WTC11 (cell line): ENCODE measurements at regions not wholly inside any gene's neighbourhood (a gene's known extent, or its start where the extent isn't known, plus 50 kb on each side); places are given as distances from the start of the nearest gene placed in this dataset.

ENCODE experiments used
- ATAC-seq: fragments of 200-7000 bp; cut with Tn5 transposase; 2 replicates; pipeline ENCODE4 v1.10.0; 2021; ENCODE audit warnings: mild to moderate bottlenecking, moderate library complexity
- CTCF ChIA-PET: fragments of 300-600 bp; sonication (Branson Sonifier 250); formaldehyde crosslinking; loops from one replicate; lab custom pipeline; 2021; ENCODE audit warnings: antibody characterized with exemption; lab: Charles Lee
- POLR2A ChIA-PET: fragments of 350-600 bp; sonication (Branson Sonifier 250); formaldehyde crosslinking; loops from one replicate; lab custom pipeline; 2021; ENCODE audit warnings: antibody characterized with exemption; lab: Charles Lee
- DNase-seq: peaks from one replicate; pipeline ENCODE4 v3.0.0; 2021; ENCODE audit warnings: low spot score
- H3K27ac Mint-ChIP-seq: 2 replicates; pipeline ENCODE4 v1.8.0; 2021; ENCODE audit warnings: mixed read lengths
- H3K27me3 Mint-ChIP-seq: 2 replicates; pipeline ENCODE4 v1.8.0; 2021; ENCODE audit warnings: low read depth, mild to moderate bottlenecking, moderate library complexity, mixed read lengths
- H3K36me3 Mint-ChIP-seq: 2 replicates; pipeline ENCODE4 v1.8.0; 2021; ENCODE audit warnings: mixed read lengths
- H3K4me1 Mint-ChIP-seq: 2 replicates; pipeline ENCODE4 v1.8.0; 2022; ENCODE audit warnings: mixed read lengths
- H3K4me3 Mint-ChIP-seq: 2 replicates; pipeline ENCODE4 v1.8.0; 2021; ENCODE audit warnings: mild to moderate bottlenecking, moderate library complexity, mixed read lengths
- H3K9me3 Mint-ChIP-seq: 2 replicates; pipeline ENCODE4 v1.8.0; 2021; ENCODE audit warnings: mixed read lengths
- ATF6 ChIP-seq: sonication (generic); formaldehyde crosslinking; IDR thresholded peaks from 2 replicates; pipeline ENCODE4 v1.8.1; 2023; ENCODE audit warnings: mild to moderate bottlenecking, missing genetic modification reagents
- GABPB1 ChIP-seq: sonication (generic); formaldehyde crosslinking; IDR thresholded peaks from 2 replicates; pipeline ENCODE4 v1.8.1; 2023; ENCODE audit warnings: mild to moderate bottlenecking, missing genetic modification reagents
- GRHL2 ChIP-seq: fragments of 250-450 bp; sonication (Bioruptor Pico); IDR thresholded peaks from 2 replicates; pipeline ENCODE4 v1.8.0; 2022; ENCODE audit warnings: mild to moderate bottlenecking, moderate library complexity; ENCODE audit not compliant: insufficient replicate concordance, severe bottlenecking
- IRF1 ChIP-seq: sonication (generic); formaldehyde crosslinking; IDR thresholded peaks from 2 replicates; pipeline ENCODE4 v1.8.0; 2023; ENCODE audit warnings: missing genetic modification reagents
- JAZF1 ChIP-seq: fragments of 250-450 bp; sonication (Bioruptor Pico); IDR thresholded peaks from 2 replicates; pipeline ENCODE4 v1.9.0; 2021; ENCODE audit warnings: moderate library complexity, mild to moderate bottlenecking, inconsistent platforms
- JUN ChIP-seq: sonication (generic); formaldehyde crosslinking; IDR thresholded peaks from 2 replicates; pipeline ENCODE4 v1.8.0; 2023; ENCODE audit warnings: mild to moderate bottlenecking, missing genetic modification reagents
- KAT7 ChIP-seq: sonication (generic); formaldehyde crosslinking; IDR thresholded peaks from 2 replicates; pipeline ENCODE4 v1.8.1; 2023; ENCODE audit warnings: missing genetic modification reagents, mild to moderate bottlenecking, borderline replicate concordance
- NR3C1 ChIP-seq: sonication (generic); formaldehyde crosslinking; conservative IDR thresholded peaks from 2 replicates; pipeline ENCODE4 v1.8.1; 2023; ENCODE audit warnings: low read depth, mild to moderate bottlenecking, missing genetic modification reagents
- OVOL2 ChIP-seq: fragments of 250-450 bp; sonication (Bioruptor Pico); IDR thresholded peaks from 2 replicates; pipeline ENCODE4 v1.9.0; 2021; ENCODE audit warnings: mild to moderate bottlenecking, borderline replicate concordance
- SOX15 ChIP-seq: fragments of 250-450 bp; sonication (Bioruptor Pico); IDR thresholded peaks from 2 replicates; pipeline ENCODE4 v1.9.0; 2021; ENCODE audit warnings: mild to moderate bottlenecking
- STAT6 ChIP-seq: sonication (generic); formaldehyde crosslinking; conservative IDR thresholded peaks from 2 replicates; pipeline ENCODE4 v1.8.1; 2023; ENCODE audit warnings: mild to moderate bottlenecking, low read depth, missing genetic modification reagents, moderate library complexity
- TP53 ChIP-seq: sonication (generic); formaldehyde crosslinking; IDR thresholded peaks from 2 replicates; pipeline ENCODE4 v1.8.1; 2023; ENCODE audit warnings: mild to moderate bottlenecking, missing genetic modification reagents
- ZNF138 ChIP-seq: sonication (generic); formaldehyde crosslinking; conservative IDR thresholded peaks from 2 replicates; pipeline ENCODE4 v1.8.1; 2022; ENCODE audit warnings: mild to moderate bottlenecking, moderate library complexity, missing genetic modification reagents
- TF ChIP-seq, protein P1 (sequence below): fragments of 250-450 bp; sonication (Bioruptor Pico); IDR thresholded peaks from 2 replicates; pipeline ENCODE4 v2.1.2; 2022; ENCODE audit warnings: mild to moderate bottlenecking, moderate library complexity
- TF ChIP-seq, protein P2 (sequence below): sonication (generic); formaldehyde crosslinking; IDR thresholded peaks from 2 replicates; pipeline ENCODE4 v1.8.0; 2022; ENCODE audit warnings: mild to moderate bottlenecking, missing genetic modification reagents
- TF ChIP-seq, protein P3 (sequence below): sonication (generic); formaldehyde crosslinking; IDR thresholded peaks from 2 replicates; pipeline ENCODE4 v1.8.1; 2022; ENCODE audit warnings: missing genetic modification reagents, borderline replicate concordance
- TF ChIP-seq, protein P4 (sequence below): fragments of 250-450 bp; sonication (Bioruptor Pico); IDR thresholded peaks from 2 replicates; pipeline ENCODE4 v1.9.0; 2021; ENCODE audit warnings: mild to moderate bottlenecking
- TF ChIP-seq, protein P5 (sequence below): fragments of 200-600 bp; IDR thresholded peaks from 2 replicates; pipeline ENCODE4 v1.8.0; 2022; ENCODE audit warnings: antibody characterized with exemption

DNA sequence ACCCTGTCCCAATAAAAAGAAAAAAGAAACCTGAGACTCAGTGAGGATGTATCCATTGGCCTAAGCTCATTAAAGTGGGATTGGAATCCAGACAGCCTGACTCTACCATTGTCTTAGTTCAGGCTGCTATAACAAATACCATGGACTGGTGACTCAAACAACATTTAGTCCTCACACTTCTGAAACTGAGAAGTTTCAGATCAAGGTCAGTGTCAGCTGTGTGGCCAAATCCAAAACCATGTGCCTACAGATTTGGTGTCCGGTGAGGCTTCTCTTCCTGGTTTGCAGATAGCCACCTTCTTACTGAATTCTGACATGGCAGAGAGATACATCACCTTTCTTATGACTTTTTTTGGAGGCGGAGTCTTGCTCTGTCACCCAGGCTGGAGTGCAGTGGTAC, 53.3 kb upstream of the KDM8 start:
- TF ChIP-seq KAT7 (CRISPR knock-in tag) = no peak
- TF ChIP-seq, protein P1, sequence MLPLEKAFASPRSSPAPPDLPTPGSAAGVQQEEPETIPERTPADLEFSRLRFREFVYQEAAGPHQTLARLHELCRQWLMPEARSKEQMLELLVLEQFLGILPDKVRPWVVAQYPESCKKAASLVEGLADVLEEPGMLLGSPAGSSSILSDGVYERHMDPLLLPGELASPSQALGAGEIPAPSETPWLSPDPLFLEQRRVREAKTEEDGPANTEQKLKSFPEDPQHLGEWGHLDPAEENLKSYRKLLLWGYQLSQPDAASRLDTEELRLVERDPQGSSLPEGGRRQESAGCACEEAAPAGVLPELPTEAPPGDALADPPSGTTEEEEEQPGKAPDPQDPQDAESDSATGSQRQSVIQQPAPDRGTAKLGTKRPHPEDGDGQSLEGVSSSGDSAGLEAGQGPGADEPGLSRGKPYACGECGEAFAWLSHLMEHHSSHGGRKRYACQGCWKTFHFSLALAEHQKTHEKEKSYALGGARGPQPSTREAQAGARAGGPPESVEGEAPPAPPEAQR = no peak
- no peak for TF ChIP-seq STAT6 (CRISPR knock-in tag)
- TF ChIP-seq, protein P2, sequence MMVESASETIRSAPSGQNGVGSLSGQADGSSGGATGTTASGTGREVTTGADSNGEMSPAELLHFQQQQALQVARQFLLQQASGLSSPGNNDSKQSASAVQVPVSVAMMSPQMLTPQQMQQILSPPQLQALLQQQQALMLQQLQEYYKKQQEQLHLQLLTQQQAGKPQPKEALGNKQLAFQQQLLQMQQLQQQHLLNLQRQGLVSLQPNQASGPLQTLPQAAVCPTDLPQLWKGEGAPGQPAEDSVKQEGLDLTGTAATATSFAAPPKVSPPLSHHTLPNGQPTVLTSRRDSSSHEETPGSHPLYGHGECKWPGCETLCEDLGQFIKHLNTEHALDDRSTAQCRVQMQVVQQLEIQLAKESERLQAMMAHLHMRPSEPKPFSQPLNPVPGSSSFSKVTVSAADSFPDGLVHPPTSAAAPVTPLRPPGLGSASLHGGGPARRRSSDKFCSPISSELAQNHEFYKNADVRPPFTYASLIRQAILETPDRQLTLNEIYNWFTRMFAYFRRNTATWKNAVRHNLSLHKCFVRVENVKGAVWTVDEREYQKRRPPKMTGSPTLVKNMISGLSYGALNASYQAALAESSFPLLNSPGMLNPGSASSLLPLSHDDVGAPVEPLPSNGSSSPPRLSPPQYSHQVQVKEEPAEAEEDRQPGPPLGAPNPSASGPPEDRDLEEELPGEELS (CRISPR knock-in tag) = no peak
- TF ChIP-seq ZNF138 (CRISPR knock-in tag) = no peak
- TF ChIP-seq GRHL2 = no peak
- TF ChIP-seq, protein P3, sequence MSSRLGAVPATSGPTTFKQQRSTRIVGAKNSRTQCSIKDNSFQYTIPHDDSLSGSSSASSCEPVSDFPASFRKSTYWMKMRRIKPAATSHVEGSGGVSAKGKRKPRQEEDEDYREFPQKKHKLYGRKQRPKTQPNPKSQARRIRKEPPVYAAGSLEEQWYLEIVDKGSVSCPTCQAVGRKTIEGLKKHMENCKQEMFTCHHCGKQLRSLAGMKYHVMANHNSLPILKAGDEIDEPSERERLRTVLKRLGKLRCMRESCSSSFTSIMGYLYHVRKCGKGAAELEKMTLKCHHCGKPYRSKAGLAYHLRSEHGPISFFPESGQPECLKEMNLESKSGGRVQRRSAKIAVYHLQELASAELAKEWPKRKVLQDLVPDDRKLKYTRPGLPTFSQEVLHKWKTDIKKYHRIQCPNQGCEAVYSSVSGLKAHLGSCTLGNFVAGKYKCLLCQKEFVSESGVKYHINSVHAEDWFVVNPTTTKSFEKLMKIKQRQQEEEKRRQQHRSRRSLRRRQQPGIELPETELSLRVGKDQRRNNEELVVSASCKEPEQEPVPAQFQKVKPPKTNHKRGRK (CRISPR knock-in tag) = no peak
- no peak for TF ChIP-seq IRF1
- TF ChIP-seq NR3C1 = no peak
- TF ChIP-seq GABPB1 (CRISPR knock-in tag) = no peak
- TF ChIP-seq JUN (CRISPR knock-in tag) = no peak
- TF ChIP-seq JAZF1 (CRISPR knock-in tag) = no peak
- TF ChIP-seq, protein P4, sequence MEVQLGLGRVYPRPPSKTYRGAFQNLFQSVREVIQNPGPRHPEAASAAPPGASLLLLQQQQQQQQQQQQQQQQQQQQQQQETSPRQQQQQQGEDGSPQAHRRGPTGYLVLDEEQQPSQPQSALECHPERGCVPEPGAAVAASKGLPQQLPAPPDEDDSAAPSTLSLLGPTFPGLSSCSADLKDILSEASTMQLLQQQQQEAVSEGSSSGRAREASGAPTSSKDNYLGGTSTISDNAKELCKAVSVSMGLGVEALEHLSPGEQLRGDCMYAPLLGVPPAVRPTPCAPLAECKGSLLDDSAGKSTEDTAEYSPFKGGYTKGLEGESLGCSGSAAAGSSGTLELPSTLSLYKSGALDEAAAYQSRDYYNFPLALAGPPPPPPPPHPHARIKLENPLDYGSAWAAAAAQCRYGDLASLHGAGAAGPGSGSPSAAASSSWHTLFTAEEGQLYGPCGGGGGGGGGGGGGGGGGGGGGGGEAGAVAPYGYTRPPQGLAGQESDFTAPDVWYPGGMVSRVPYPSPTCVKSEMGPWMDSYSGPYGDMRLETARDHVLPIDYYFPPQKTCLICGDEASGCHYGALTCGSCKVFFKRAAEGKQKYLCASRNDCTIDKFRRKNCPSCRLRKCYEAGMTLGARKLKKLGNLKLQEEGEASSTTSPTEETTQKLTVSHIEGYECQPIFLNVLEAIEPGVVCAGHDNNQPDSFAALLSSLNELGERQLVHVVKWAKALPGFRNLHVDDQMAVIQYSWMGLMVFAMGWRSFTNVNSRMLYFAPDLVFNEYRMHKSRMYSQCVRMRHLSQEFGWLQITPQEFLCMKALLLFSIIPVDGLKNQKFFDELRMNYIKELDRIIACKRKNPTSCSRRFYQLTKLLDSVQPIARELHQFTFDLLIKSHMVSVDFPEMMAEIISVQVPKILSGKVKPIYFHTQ = no peak
- no peak for TF ChIP-seq TP53 (CRISPR knock-in tag)
- no peak for TF ChIP-seq OVOL2
- TF ChIP-seq, protein P5, sequence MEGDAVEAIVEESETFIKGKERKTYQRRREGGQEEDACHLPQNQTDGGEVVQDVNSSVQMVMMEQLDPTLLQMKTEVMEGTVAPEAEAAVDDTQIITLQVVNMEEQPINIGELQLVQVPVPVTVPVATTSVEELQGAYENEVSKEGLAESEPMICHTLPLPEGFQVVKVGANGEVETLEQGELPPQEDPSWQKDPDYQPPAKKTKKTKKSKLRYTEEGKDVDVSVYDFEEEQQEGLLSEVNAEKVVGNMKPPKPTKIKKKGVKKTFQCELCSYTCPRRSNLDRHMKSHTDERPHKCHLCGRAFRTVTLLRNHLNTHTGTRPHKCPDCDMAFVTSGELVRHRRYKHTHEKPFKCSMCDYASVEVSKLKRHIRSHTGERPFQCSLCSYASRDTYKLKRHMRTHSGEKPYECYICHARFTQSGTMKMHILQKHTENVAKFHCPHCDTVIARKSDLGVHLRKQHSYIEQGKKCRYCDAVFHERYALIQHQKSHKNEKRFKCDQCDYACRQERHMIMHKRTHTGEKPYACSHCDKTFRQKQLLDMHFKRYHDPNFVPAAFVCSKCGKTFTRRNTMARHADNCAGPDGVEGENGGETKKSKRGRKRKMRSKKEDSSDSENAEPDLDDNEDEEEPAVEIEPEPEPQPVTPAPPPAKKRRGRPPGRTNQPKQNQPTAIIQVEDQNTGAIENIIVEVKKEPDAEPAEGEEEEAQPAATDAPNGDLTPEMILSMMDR = no peak
- TF ChIP-seq SOX15 (CRISPR knock-in tag) = no peak
- TF ChIP-seq ATF6 (CRISPR knock-in tag) = no peak
- TF ChIP-seq, all 79 proteins: peak for 0
- ChIA-PET CTCF (interaction anchor here (1.0 to 1.7 kb wide), 2 partner anchors 30 to 40 kb away, joined by 4 to 9 read pairs; no protein-coding TSS in a partner anchor), POLR2A (no interaction called here)
- ATAC-seq (no peak), DNase-seq (no peak)
- Mint-ChIP-seq H3K27me3 (peaks cover 2% of the 10 kb centered on the region), H3K36me3 (no peaks in the 10 kb centered on the region), H3K4me1 (peaks cover 7% of the 10 kb centered on the region), H3K27ac (no peak overlapping the region), H3K9me3 (peaks cover 12% of the 10 kb centered on the region), H3K4me3 (no peak overlapping the region)
